NCI-H524 treated with DMSO at 0.1 percent for 48 hours (cell line): ENCODE measurements at regions not wholly inside any gene's neighbourhood (a gene's known extent, or its start where the extent isn't known, plus 50 kb on each side); places are given as distances from the start of the nearest gene placed in this dataset.
A peak's percentile ranks its signal among the peaks of the same experiment; 100 is the strongest.

Experiments used
- DNase-seq: peaks from one replicate; lab custom pipeline; 2025; lab: John Stamatoyannopoulos, UW

- peak; percentile 97 for DNase-seq
These were observed 333.8 kb upstream of the TNP1 start for GRCh38 chr2:217193431-217194340.

GRCh38 chr2:217192366-217192765 lies 332.5 kb upstream of the TNP1 start:
- DNase-seq = no peak

- DNase-seq = no peak
These were observed 329.9 kb upstream of the TNP1 start for GRCh38 chr2:217189747-217190146.

- DNase-seq = no peak
These were observed 329.3 kb upstream of the TNP1 start for GRCh38 chr2:217189131-217189530.

- DNase-seq = no peak
These were observed 326.9 kb upstream of the TNP1 start for GRCh38 chr2:217186668-217187159.

- DNase-seq = no peak
These were observed 326.3 kb upstream of the TNP1 start for GRCh38 chr2:217186152-217186551.

GRCh38 chr2:217185265-217185995 lies 325.6 kb upstream of the TNP1 start:
- DNase-seq = no peak

GRCh38 chr2:217184242-217184641 lies 324.4 kb upstream of the TNP1 start:
- no peak for DNase-seq

- no peak for DNase-seq
These were observed 323.6 kb upstream of the TNP1 start for GRCh38 chr2:217183471-217183870.

- no peak for DNase-seq
These were observed 323.1 kb upstream of the TNP1 start for GRCh38 chr2:217182926-217183325.

GRCh38 chr2:217181512-217181911 lies 321.6 kb upstream of the TNP1 start:
- no peak for DNase-seq

- DNase-seq = no peak
These were observed 320.0 kb upstream of the TNP1 start for GRCh38 chr2:217179854-217180253.

- DNase-seq = no peak
These were observed 318.5 kb upstream of the TNP1 start for GRCh38 chr2:217178341-217178740.

- DNase-seq = no peak
These were observed 317.9 kb upstream of the TNP1 start for GRCh38 chr2:217177720-217178119.

GRCh38 chr2:217171874-217172273 lies 312.0 kb upstream of the TNP1 start:
- no peak for DNase-seq

- no peak for DNase-seq
These were observed 308.6 kb upstream of the TNP1 start for GRCh38 chr2:217168496-217168895.

- no peak for DNase-seq
These were observed 307.7 kb upstream of the TNP1 start for GRCh38 chr2:217167531-217167930.

- DNase-seq = no peak
These were observed 306.5 kb upstream of the TNP1 start for GRCh38 chr2:217166241-217166850.

- DNase-seq = no peak
These were observed 305.7 kb upstream of the TNP1 start for GRCh38 chr2:217165547-217165946.

GRCh38 chr2:217163987-217164386 lies 304.1 kb upstream of the TNP1 start:
- DNase-seq = no peak

- no peak for DNase-seq
These were observed 302.7 kb upstream of the TNP1 start for GRCh38 chr2:217162533-217162932.
